OCI-LY3 (cell line): ENCODE measurements at regions not wholly inside any gene's neighbourhood (a gene's known extent, or its start where the extent isn't known, plus 50 kb on each side); places are given as distances from the start of the nearest gene placed in this dataset.

Experiments used
- H2AFZ ChIP-seq: fragments of 200-600, 300-600 bp; shearing (Covaris generic); 2 replicates; pipeline ENCODE4 v1.6.0; 2014; ENCODE audit warnings: antibody characterized with exemption, low read depth, low read length
- H3K27ac ChIP-seq: fragments of 200-600, 300-600 bp; sonication (generic); 2 replicates; pipeline ENCODE4 v1.5.1; 2014; ENCODE audit warnings: mild to moderate bottlenecking, low read length, moderate library complexity, mixed read lengths
- H3K27me3 ChIP-seq: fragments of 200-600, 300-600 bp; sonication (generic); 2 replicates; pipeline ENCODE4 v1.6.1; 2014; ENCODE audit warnings: low read depth, low read length, mixed read lengths
- H3K36me3 ChIP-seq: fragments of 200-600, 300-600 bp; sonication (generic); replicated peaks from 2 replicates; pipeline ENCODE3; 2014; ENCODE audit warnings: low read depth, low read length, mixed read lengths
- H3K4me1 ChIP-seq: fragments of 300-600, 200-600 bp; sonication (generic); 2 replicates; pipeline ENCODE4 v1.6.1; 2014; ENCODE audit warnings: low read length, mixed read lengths
- H3K4me2 ChIP-seq: fragments of 200-600, 300-600 bp; sonication (generic); 2 replicates; pipeline ENCODE4 v1.6.1; 2014; ENCODE audit warnings: low read length, mixed read lengths
- H3K4me3 ChIP-seq: fragments of 300-600, 200-600 bp; sonication (generic); 2 replicates; pipeline ENCODE4 v1.5.1; 2014; ENCODE audit warnings: antibody characterized with exemption, mild to moderate bottlenecking, low read length, moderate library complexity
- H3K79me2 ChIP-seq: fragments of 300-600, 200-600 bp; shearing (Covaris generic); 2 replicates; pipeline ENCODE4 v1.6.1; 2014; ENCODE audit warnings: mild to moderate bottlenecking, low read length, mixed read lengths
- H3K9ac ChIP-seq: fragments of 300-600, 200-600 bp; shearing (Covaris generic); 2 replicates; pipeline ENCODE4 v1.6.0; 2014; ENCODE audit warnings: mild to moderate bottlenecking, low read length, moderate library complexity
- H3K9me3 ChIP-seq: fragments of 200-600, 300-600 bp; shearing (Covaris generic); 2 replicates; pipeline ENCODE4 v1.6.1; 2014; ENCODE audit warnings: low read length, mixed read lengths; ENCODE audit not compliant: insufficient read depth
- H4K20me1 ChIP-seq: fragments of 200-600, 300-600 bp; sonication (generic); 2 replicates; pipeline ENCODE4 v1.6.1; 2016; ENCODE audit warnings: low read length, mixed read lengths; ENCODE audit not compliant: insufficient read depth
- CTCF ChIP-seq: fragments of 200-600, 300-600 bp; sonication (generic); IDR thresholded peaks from 2 replicates; pipeline ENCODE4 v1.5.1; 2014; ENCODE audit warnings: antibody characterized with exemption, low read length, low read depth
- EZH2phosphoT487 ChIP-seq: fragments of 200-600 bp; shearing (Covaris generic); IDR thresholded peaks from 2 replicates; pipeline ENCODE4 v1.6.1; 2018; ENCODE audit warnings: antibody characterized with exemption, mixed run types, low read depth

- H2AFZ ChIP-seq = no peak overlapping the region
- peaks cover 9% of the 10 kb centered on the region for H3K4me1 ChIP-seq
- H3K79me2 ChIP-seq = no peaks in the 10 kb centered on the region
- H3K36me3 ChIP-seq = no peaks in the 10 kb centered on the region
- no peak overlapping the region for H3K9ac ChIP-seq
- no peak overlapping the region for H3K27ac ChIP-seq
- H3K4me2 ChIP-seq = no peak overlapping the region
- H3K27me3 ChIP-seq = peaks cover 27% of the 10 kb centered on the region
- no peaks in the 10 kb centered on the region for H3K9me3 ChIP-seq
- TF ChIP-seq EZH2phosphoT487 (no peak), CTCF (no peak)
- H3K4me3 ChIP-seq = no peak overlapping the region
- H4K20me1 ChIP-seq = no peaks in the 10 kb centered on the region
Observed at GRCh38 chr3:72675243-72675642, 173.0 kb downstream of the SHQ1 start.

DNA sequence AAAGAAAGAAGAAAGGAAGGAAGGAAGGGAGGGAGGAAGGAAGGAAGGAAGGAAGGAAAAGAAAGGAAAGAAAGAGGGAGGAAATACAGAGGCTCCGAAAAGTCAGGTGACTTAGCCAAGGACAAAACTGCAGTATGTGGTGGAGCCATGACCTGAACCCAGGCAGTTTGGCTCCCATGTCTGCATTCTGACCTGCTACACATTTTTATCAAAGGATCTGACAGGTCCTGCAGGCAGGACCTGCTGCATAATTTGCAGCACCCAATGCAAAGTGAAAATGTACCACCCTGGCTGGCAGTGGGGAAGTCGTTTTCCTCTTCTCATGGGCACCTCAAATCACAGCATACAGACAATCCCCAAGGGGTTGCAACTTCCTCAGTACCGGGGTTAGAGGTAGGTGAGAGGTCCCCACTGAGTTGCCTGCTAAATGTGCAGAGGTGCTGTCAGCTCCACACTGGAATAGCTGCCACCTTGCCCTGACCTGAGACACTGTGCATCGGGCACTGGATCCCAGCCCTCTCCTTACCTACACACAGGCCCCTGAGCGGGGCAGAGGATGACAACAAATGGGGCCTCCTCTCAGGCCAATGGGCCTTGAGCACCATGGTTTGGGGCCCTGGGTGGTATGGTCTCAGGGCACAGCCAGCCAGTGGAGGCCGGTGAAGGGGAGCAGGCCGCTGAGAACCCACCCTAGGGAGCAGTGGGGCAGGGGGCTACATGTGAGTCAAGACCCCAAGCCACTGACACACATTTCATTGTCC lies 175.1 kb downstream of the SHQ1 start:
- no peaks in the 10 kb centered on the region for H3K36me3 ChIP-seq
- H3K79me2 ChIP-seq = no peaks in the 10 kb centered on the region
- no peaks in the 10 kb centered on the region for H4K20me1 ChIP-seq
- no peak overlapping the region for H3K27ac ChIP-seq
- no peak overlapping the region for H2AFZ ChIP-seq
- TF ChIP-seq EZH2phosphoT487 (no peak), CTCF (peak; percentile 9; the same call in 1 of the 2 replicates)
- H3K27me3 ChIP-seq = 0 out of 2 replicates have a peak, but pooled peaks cover 12% of the 10 kb centered on the region
- no peaks in the 10 kb centered on the region for H3K9me3 ChIP-seq
- H3K4me3 ChIP-seq = no peak overlapping the region
- peaks cover 13% of the 10 kb centered on the region for H3K4me1 ChIP-seq
- no peak overlapping the region for H3K4me2 ChIP-seq
- H3K9ac ChIP-seq = no peak overlapping the region

- H2AFZ ChIP-seq = no peak overlapping the region
- no peaks in the 10 kb centered on the region for H3K79me2 ChIP-seq
- H3K27ac ChIP-seq = no peak overlapping the region
- H3K9me3 ChIP-seq = no peaks in the 10 kb centered on the region
- H4K20me1 ChIP-seq = no peaks in the 10 kb centered on the region
- 0 out of 2 replicates have a peak, but pooled peaks cover 11% of the 10 kb centered on the region for H3K27me3 ChIP-seq
- no peak overlapping the region for H3K4me3 ChIP-seq
- no peak overlapping the region for H3K9ac ChIP-seq
- TF ChIP-seq EZH2phosphoT487 (no peak), CTCF (no peak)
- no peaks in the 10 kb centered on the region for H3K36me3 ChIP-seq
- H3K4me2 ChIP-seq = no peak overlapping the region
- peaks cover 13% of the 10 kb centered on the region for H3K4me1 ChIP-seq
Observed at GRCh38 chr3:72669224-72669623, 179.0 kb downstream of the SHQ1 start.

- no peaks in the 10 kb centered on the region for H4K20me1 ChIP-seq
- H3K27me3 ChIP-seq = 0 out of 2 replicates have a peak, but pooled peaks cover 8% of the 10 kb centered on the region
- no peaks in the 10 kb centered on the region for H3K36me3 ChIP-seq
- H3K4me1 ChIP-seq = peaks cover 4% of the 10 kb centered on the region; the same call in 1 of the 2 replicates
- no peak overlapping the region for H3K9ac ChIP-seq
- H3K4me2 ChIP-seq = no peak overlapping the region
- H3K27ac ChIP-seq = no peak overlapping the region
- H3K4me3 ChIP-seq = no peak overlapping the region
- no peak overlapping the region for H2AFZ ChIP-seq
- TF ChIP-seq CTCF (no peak), EZH2phosphoT487 (no peak)
- H3K79me2 ChIP-seq = no peaks in the 10 kb centered on the region
- no peaks in the 10 kb centered on the region for H3K9me3 ChIP-seq
Observed at GRCh38 chr3:72666447-72666755, 181.8 kb downstream of the SHQ1 start.
